BLaER1 treated with 17β-estradiol and CSF1 and Interleukin-3, amounts not matched to agents 10 nM and 100 nM (cell line): ENCODE measurements at regions not wholly inside any gene's neighbourhood (a gene's known extent, or its start where the extent isn't known, plus 50 kb on each side); places are given as distances from the start of the nearest gene placed in this dataset.

Source experiments
- H3K27ac ChIP-seq, 11 experiments: shearing (Covaris generic); formaldehyde crosslinking; 2 replicates each; pipeline ENCODE4 v1.8.1; 2022
- H3K27me3 ChIP-seq, 11 experiments: shearing (Covaris generic); formaldehyde crosslinking; 2 replicates each; pipeline ENCODE4 v1.8.1; 2022
- H3K36me3 ChIP-seq, 11 experiments: shearing (Covaris generic); formaldehyde crosslinking; 2 replicates each; pipeline ENCODE4 v1.8.1; 2022
- H3K4me1 ChIP-seq, 10 experiments: shearing (Covaris generic); formaldehyde crosslinking; 2 replicates each; pipeline ENCODE4 v1.8.1; 2022
- H3K4me2 ChIP-seq, 11 experiments: shearing (Covaris generic); formaldehyde crosslinking; 2 replicates each; pipeline ENCODE4 v1.8.1; 2022
- H3K4me3 ChIP-seq, 10 experiments: shearing (Covaris generic); formaldehyde crosslinking; 2 replicates each; pipeline ENCODE4 v1.8.1; 2022
- H3K9ac ChIP-seq, 11 experiments: shearing (Covaris generic); formaldehyde crosslinking; 2 replicates each; pipeline ENCODE4 v1.8.1; 2022
- H3K9me3 ChIP-seq, 11 experiments: shearing (Covaris generic); formaldehyde crosslinking; replicated peaks in 1 of 11; 2 replicates each; pipeline ENCODE4 v1.8.1; 2022
- H4K20me1 ChIP-seq, 11 experiments: shearing (Covaris generic); formaldehyde crosslinking; 2 replicates each; pipeline ENCODE4 v1.8.1; 2022
- Cebpa-rat ChIP-seq, 11 experiments: shearing (Covaris generic); IDR thresholded peaks; 2 replicates each; pipeline ENCODE4 v1.8.1; 2022

GRCh38 chr3:195003006-195003892 is 267.7 kb downstream of the XXYLT1 start:
- no peaks in the 10 kb centered on the region for H3K27me3 ChIP-seq

DNA sequence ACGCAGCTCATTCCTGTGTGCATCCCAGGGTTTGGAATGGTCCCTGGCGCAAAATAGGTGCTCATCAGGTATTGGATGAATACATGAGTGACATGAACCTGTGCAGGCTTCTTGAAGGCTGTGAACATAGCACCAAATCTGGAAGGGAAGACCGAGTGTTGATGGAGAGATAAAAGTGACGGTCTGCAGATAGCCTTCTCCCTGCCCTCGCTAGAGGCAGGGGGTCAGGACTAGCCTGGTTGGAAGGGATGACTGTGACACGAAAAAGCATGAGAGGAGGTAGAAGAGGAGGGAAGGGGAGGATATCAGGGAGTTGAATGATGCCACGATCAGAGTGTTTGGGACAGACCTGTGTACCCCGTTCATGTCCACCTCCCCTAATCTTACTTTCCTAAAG is 267.1 kb downstream of the XXYLT1 start:
- Histone ChIP-seq H3K9me3 (no peaks in the 10 kb centered on the region), H3K27ac (peak overlapping the region in 10 of 11 experiments; percentile 48 to 97 (median 94); a peak in 19 of 22 replicates), H3K4me1 (peaks cover 64 to 94% (median 83%) of the 10 kb centered on the region in 10 experiments), H3K4me2 (peak overlapping the region; percentile 62 to 92 (median 85)), H3K9ac (peak overlapping the region in 9 of 11 experiments; percentile 60 to 82 (median 80); a peak in 17 of 22 replicates), H3K4me3 (peak overlapping the region in 1 of 10 experiments; percentile 17; a peak in 1 of 20 replicates), H3K36me3 (no peaks in the 10 kb centered on the region), H3K27me3 (no peaks in the 10 kb centered on the region), H4K20me1 (no peaks in the 10 kb centered on the region)
- no peak for TF ChIP-seq Cebpa-rat (IDR thresholded peaks at IDR 0.05)

More at GRCh38 chr3:195003006-195003892, 267.7 kb downstream of the XXYLT1 start:
- no peaks in the 10 kb centered on the region for H3K36me3 ChIP-seq
- no peaks in the 10 kb centered on the region for H4K20me1 ChIP-seq
- H3K27ac ChIP-seq = peak overlapping the region in 10 of 11 experiments; percentile 48 to 97 (median 94); a peak in 19 of 22 replicates
- H3K4me1 ChIP-seq = peaks cover 64 to 88% (median 77%) of the 10 kb centered on the region in 10 experiments
- peak; percentile 34 to 100 (median 99); a peak in 19 of 22 replicates for TF ChIP-seq Cebpa-rat (IDR thresholded peaks at IDR 0.05)
- H3K4me3 ChIP-seq = peak overlapping the region in 5 of 10 experiments; percentile 8 to 22 (median 18); a peak in 7 of 20 replicates
- peak overlapping the region in 10 of 11 experiments; percentile 8 to 82 (median 80); a peak in 17 of 22 replicates for H3K9ac ChIP-seq
- peak overlapping the region; percentile 62 to 92 (median 85) for H3K4me2 ChIP-seq
- H3K9me3 ChIP-seq = no peaks in the 10 kb centered on the region

- Histone ChIP-seq H4K20me1 (no peaks in the 10 kb centered on the region), H3K4me1 (peaks cover 69 to 99% (median 88%) of the 10 kb centered on the region in 10 experiments), H3K4me3 (no peak overlapping the region), H3K4me2 (peak overlapping the region; percentile 62 to 92 (median 85); a peak in 21 of 22 replicates), H3K9ac (peak overlapping the region in 8 of 11 experiments; percentile 73 to 82 (median 80); a peak in 12 of 22 replicates), H3K27me3 (no peaks in the 10 kb centered on the region), H3K27ac (peak overlapping the region in 9 of 11 experiments; percentile 76 to 97 (median 94); a peak in 19 of 22 replicates), H3K36me3 (no peaks in the 10 kb centered on the region), H3K9me3 (peaks cover 0 to 7% (median 0%) of the 10 kb centered on the region in 11 experiments; a peak in 3 of 22 replicates)
- TF ChIP-seq Cebpa-rat (IDR thresholded peaks at IDR 0.05) = no peak
Observed at GRCh38 chr3:195004512-195005250, 266.3 kb downstream of the XXYLT1 start.

DNA sequence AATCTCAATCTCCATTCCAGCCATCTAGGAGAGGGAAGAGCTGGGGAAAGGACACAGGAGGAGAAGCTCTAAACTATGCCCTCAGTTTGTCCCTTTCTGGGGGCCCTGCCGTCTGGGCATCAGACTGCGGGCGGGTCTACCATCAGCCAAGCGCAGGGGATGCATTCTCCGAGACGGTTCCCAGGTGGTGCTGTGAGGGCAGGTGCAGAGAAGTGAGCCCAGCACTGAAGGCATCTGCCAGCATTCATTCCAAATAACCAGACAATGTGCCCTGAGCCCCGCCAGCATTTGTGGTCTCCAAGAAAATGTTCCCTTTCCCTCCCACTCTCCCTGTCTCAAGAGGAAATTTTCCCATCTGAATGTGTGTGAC is 265.7 kb downstream of the XXYLT1 start:
- Histone ChIP-seq H3K9me3 (peaks cover 0 to 8% (median 0%) of the 10 kb centered on the region in 11 experiments; a peak in 3 of 22 replicates), H3K27ac (peak overlapping the region in 9 of 11 experiments; percentile 76 to 97 (median 94); a peak in 17 of 22 replicates), H3K4me1 (peaks cover 75 to 99% (median 90%) of the 10 kb centered on the region in 10 experiments), H3K4me3 (no peak overlapping the region), H3K27me3 (no peaks in the 10 kb centered on the region), H4K20me1 (no peaks in the 10 kb centered on the region), H3K36me3 (no peaks in the 10 kb centered on the region), H3K4me2 (peak overlapping the region in 10 of 11 experiments; percentile 62 to 92 (median 86); a peak in 19 of 22 replicates), H3K9ac (peak overlapping the region in 4 of 11 experiments; percentile 8 to 80 (median 76); a peak in 4 of 22 replicates)
- no peak for TF ChIP-seq Cebpa-rat (IDR thresholded peaks at IDR 0.05)

DNA sequence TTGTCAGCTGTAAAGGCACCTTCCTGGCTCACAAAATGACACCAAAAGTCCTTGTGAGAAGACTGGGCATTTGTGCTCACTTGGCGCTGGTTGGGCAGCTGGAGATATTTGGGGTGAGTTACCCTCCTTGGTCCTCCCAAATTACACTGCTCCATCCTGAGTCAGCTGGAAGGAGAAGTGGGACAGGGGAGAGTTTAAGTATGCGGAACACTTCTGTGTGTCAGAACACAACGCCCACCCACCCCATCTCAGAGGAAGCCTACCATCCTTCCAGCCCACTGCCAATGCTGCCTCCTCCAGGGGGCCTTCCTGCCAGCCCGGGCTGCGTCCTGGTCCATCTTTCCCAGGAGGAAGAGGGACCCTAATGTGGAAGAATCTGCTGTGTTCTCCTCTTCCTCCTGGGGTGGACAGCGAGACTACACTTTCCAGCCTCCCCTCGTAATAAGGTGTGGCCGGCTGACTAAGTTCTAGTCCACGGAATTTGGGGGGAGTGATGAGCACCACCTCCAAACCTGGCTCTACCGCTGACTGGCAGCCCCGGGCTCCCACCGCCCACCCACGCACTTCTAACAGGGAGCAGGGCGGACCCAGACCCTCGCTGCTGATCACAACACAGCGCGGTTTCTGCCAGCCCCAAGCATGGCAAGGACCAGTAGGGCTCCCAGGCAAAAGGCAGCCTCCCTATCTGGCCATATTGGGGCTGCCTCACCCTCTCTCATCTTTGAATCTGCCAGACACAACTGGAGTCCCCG is 265.0 kb downstream of the XXYLT1 start:
- Histone ChIP-seq H3K27ac (peak overlapping the region in 9 of 11 experiments; percentile 39 to 97 (median 94); a peak in 18 of 22 replicates), H3K4me3 (no peak overlapping the region), H4K20me1 (no peaks in the 10 kb centered on the region), H3K36me3 (no peaks in the 10 kb centered on the region), H3K9me3 (peaks cover 0 to 8% (median 0%) of the 10 kb centered on the region in 11 experiments; a peak in 3 of 22 replicates), H3K27me3 (no peaks in the 10 kb centered on the region), H3K4me2 (peak overlapping the region; percentile 32 to 92 (median 85); a peak in 21 of 22 replicates), H3K9ac (peak overlapping the region in 7 of 11 experiments; percentile 17 to 61 (median 49); a peak in 12 of 22 replicates), H3K4me1 (peaks cover 75 to 100% (median 89%) of the 10 kb centered on the region in 10 experiments)
- TF ChIP-seq Cebpa-rat (IDR thresholded peaks at IDR 0.05) = no peak

- Histone ChIP-seq H3K9ac (peak overlapping the region in 8 of 11 experiments; percentile 17 to 71 (median 54); a peak in 15 of 22 replicates), H4K20me1 (no peaks in the 10 kb centered on the region), H3K27me3 (no peaks in the 10 kb centered on the region), H3K4me2 (peak overlapping the region; percentile 52 to 92 (median 85)), H3K4me3 (peak overlapping the region in 1 of 10 experiments; percentile 6; a peak in 1 of 20 replicates), H3K9me3 (peaks cover 0 to 8% (median 0%) of the 10 kb centered on the region in 11 experiments; a peak in 3 of 22 replicates), H3K36me3 (no peaks in the 10 kb centered on the region), H3K4me1 (peaks cover 67 to 100% (median 83%) of the 10 kb centered on the region in 10 experiments), H3K27ac (peak overlapping the region in 9 of 11 experiments; percentile 19 to 97 (median 94); a peak in 17 of 22 replicates)
- TF ChIP-seq Cebpa-rat (IDR thresholded peaks at IDR 0.05) = no peak
Observed at GRCh38 chr3:195007151-195007550, 263.8 kb downstream of the XXYLT1 start.

GRCh38 chr3:195007766-195008165 is 263.2 kb downstream of the XXYLT1 start:
- Histone ChIP-seq H3K27ac (peak overlapping the region in 9 of 11 experiments; percentile 19 to 97 (median 94); a peak in 18 of 22 replicates), H3K9ac (peak overlapping the region in 8 of 11 experiments; percentile 17 to 71 (median 54); a peak in 15 of 22 replicates), H3K36me3 (no peaks in the 10 kb centered on the region), H3K4me2 (peak overlapping the region; percentile 52 to 92 (median 85)), H3K4me3 (no peak overlapping the region), H3K9me3 (peaks cover 0 to 8% (median 0%) of the 10 kb centered on the region in 11 experiments; a peak in 3 of 22 replicates), H3K27me3 (no peaks in the 10 kb centered on the region), H3K4me1 (peaks cover 63 to 100% (median 80%) of the 10 kb centered on the region in 10 experiments), H4K20me1 (no peaks in the 10 kb centered on the region)
- peak in 8 of 11 experiments; percentile 53 to 93 (median 74); a peak in 16 of 22 replicates for TF ChIP-seq Cebpa-rat (IDR thresholded peaks at IDR 0.05)
